Natural killer cell (primary cell): ENCODE measurements at regions not wholly inside any gene's neighbourhood (a gene's known extent, or its start where the extent isn't known, plus 50 kb on each side); places are given as distances from the start of the nearest gene placed in this dataset.

Experiments
- ATAC-seq, 3 donors: fragments of 150-1000 bp in 2 of 3; fragments of 200-7000 bp in 1 of 3; cut with Tn5 transposase; 1 replicate in 1 of 3; 2 replicates in 2 of 3; pipeline ENCODE4 v1.10.0; 2021; ENCODE audit warnings: mild to moderate bottlenecking in 2 of 3, moderate library complexity in 2 of 3
- DNase-seq, 2 donors: peaks; one replicate each; pipeline versions ENCODE4 v3.0.0 to v3.0.0-alpha.2; 2013 to 2021; ENCODE audit warnings: mixed read lengths in 1 of 2
- H3K27ac ChIP-seq: one replicate; pipeline ENCODE4 v1.5.1; 2013; ENCODE audit warnings: mild to moderate bottlenecking, low read length
- H3K27me3 ChIP-seq: one replicate; pipeline ENCODE4 v1.6.1; 2013; ENCODE audit warnings: low read length; ENCODE audit not compliant: control insufficient read depth, insufficient read depth
- H3K36me3 ChIP-seq: one replicate; pipeline ENCODE4 v1.6.1; 2013; ENCODE audit warnings: low read length; ENCODE audit not compliant: control insufficient read depth, insufficient read depth
- H3K4me1 ChIP-seq: one replicate; pipeline ENCODE4 v1.6.1; 2013; ENCODE audit warnings: low read length; ENCODE audit not compliant: control insufficient read depth, insufficient read depth
- H3K4me3 ChIP-seq: one replicate; pipeline ENCODE4 v1.5.1; 2013; ENCODE audit warnings: low read length
- H3K9me3 ChIP-seq: one replicate; pipeline ENCODE4 v1.6.1; 2013; ENCODE audit warnings: low read length; ENCODE audit not compliant: control insufficient read depth, insufficient read depth
- H3K27ac Mint-ChIP-seq, 2 donors: one replicate each; pipeline ENCODE4 v1.8.0; 2022; ENCODE audit warnings: mild to moderate bottlenecking in 2 of 2, mixed read lengths in 2 of 2, moderate library complexity in 1 of 2
- H3K27me3 Mint-ChIP-seq, 2 donors: one replicate each; pipeline ENCODE4 v1.8.0; 2022; ENCODE audit warnings: low read depth in 2 of 2, mixed read lengths in 2 of 2
- H3K36me3 Mint-ChIP-seq: one replicate; pipeline ENCODE4 v1.8.0; 2022; ENCODE audit warnings: mixed read lengths
- H3K4me1 Mint-ChIP-seq, 2 donors: one replicate each; pipeline ENCODE4 v1.8.0; 2022; ENCODE audit warnings: mixed read lengths in 2 of 2
- H3K4me3 Mint-ChIP-seq: one replicate; pipeline ENCODE4 v1.8.0; 2022; ENCODE audit warnings: mild to moderate bottlenecking, moderate library complexity, mixed read lengths
- H3K9me3 Mint-ChIP-seq, 2 donors: one replicate each; pipeline ENCODE4 v1.8.0; 2022; ENCODE audit warnings: mixed read lengths in 2 of 2
- CTCF ChIP-seq: fragments of 200-600 bp; IDR thresholded peaks from one replicate; pipeline ENCODE4 v1.8.0; 2022; ENCODE audit warnings: antibody characterized with exemption
- WGBS: methylation state at CpG from one replicate; pipeline ENCODE4 v1.1.7; 2013; ENCODE audit warnings: missing lambda C conversion rate; ENCODE audit not compliant: insufficient coverage; 5-methylcytosine and 5-hydroxymethylcytosine counted together
- intact Hi-C: fragments of 100-400 bp; cut with micrococcal nuclease; formaldehyde crosslinking; loops from one replicate; pipeline ENCODE4 v1.14.2; 2022

- H3K27me3 Mint-ChIP-seq: peaks cover 0 to 11% of the 10 kb centered on the region in 2 donors
- DNase-seq (peak in 1 of 2 donors; percentile 9), ATAC-seq (no peak)
- Histone ChIP-seq H3K4me3 (no peak overlapping the region), H3K36me3 (no peaks in the 10 kb centered on the region), H3K27ac (no peak overlapping the region), H3K9me3 (no peaks in the 10 kb centered on the region), H3K4me1 (no peaks in the 10 kb centered on the region), H3K27me3 (no peaks in the 10 kb centered on the region)
- H3K36me3 Mint-ChIP-seq: no peaks in the 10 kb centered on the region
- no peak overlapping the region for H3K4me3 Mint-ChIP-seq
- no peak for TF ChIP-seq CTCF
- 90% methylated on average over 24 of the region's 24 CpGs for WGBS
- no peaks in the 10 kb centered on the region for H3K9me3 Mint-ChIP-seq
- H3K27ac Mint-ChIP-seq: no peak overlapping the region
- no peaks in the 10 kb centered on the region for H3K4me1 Mint-ChIP-seq
- intact Hi-C loops: no loop called here
Measured at GRCh38 chr2:128449226-128450061, 130.8 kb upstream of the HS6ST1 start.

DNA sequence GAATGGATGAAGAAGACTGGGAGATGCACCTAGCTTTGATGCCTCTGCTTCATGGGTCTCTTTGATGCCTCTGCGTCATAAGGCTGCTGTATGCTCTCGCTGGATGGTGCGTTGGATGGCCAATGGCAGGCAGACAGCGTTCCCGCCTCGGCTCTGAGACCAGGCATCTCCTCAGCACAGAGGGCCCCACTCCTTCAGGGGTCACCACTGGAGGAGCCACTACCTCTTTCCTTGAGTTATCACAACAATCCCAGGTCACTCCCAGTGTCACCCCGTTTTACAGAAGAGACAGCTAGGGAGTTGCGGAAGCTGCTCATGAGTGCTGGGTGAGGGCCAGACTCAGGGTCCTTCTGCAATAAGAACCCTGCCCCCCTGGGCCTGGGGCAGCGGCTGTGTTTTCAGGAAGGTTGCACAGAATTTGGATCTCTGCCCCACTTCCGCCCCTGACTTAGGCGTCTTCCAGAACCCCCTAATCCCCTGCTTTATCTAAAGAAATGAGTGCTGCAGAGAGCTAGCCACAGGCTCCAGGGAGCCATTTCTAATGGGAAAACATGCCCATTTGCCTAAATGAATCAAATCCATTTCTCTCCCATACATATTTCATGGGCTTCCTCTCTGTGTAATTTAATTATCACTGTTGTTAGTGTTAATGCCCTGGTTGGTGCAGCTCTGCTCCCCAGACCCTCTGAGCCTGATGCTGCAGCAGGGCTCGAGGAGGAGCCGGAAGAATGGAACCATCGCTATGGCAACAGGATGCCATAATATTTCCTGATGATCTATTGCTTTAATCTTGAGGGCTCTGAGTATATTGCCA lies 131.8 kb upstream of the HS6ST1 start:
- Mint-ChIP-seq H3K4me3 (no peak overlapping the region), H3K27ac (no peak overlapping the region), H3K36me3 (no peaks in the 10 kb centered on the region), H3K9me3 (no peaks in the 10 kb centered on the region), H3K27me3 (peaks cover 0 to 11% of the 10 kb centered on the region in 2 donors), H3K4me1 (no peaks in the 10 kb centered on the region)
- DNase-seq: peak in 1 of 2 donors; percentile 2
- Histone ChIP-seq H3K9me3 (no peaks in the 10 kb centered on the region), H3K4me1 (no peaks in the 10 kb centered on the region), H3K36me3 (no peaks in the 10 kb centered on the region), H3K4me3 (no peak overlapping the region), H3K27me3 (no peaks in the 10 kb centered on the region), H3K27ac (no peak overlapping the region)
- no peak for TF ChIP-seq CTCF
- 91% methylated on average over 14 of the region's 14 CpGs for WGBS
- intact Hi-C loops: no loop called here
- no peak for ATAC-seq

- Histone ChIP-seq H3K27ac (no peak overlapping the region), H3K27me3 (no peaks in the 10 kb centered on the region), H3K4me1 (no peaks in the 10 kb centered on the region), H3K9me3 (no peaks in the 10 kb centered on the region), H3K4me3 (no peak overlapping the region), H3K36me3 (no peaks in the 10 kb centered on the region)
- intact Hi-C loops: no loop called here
- peaks cover 0 to 11% of the 10 kb centered on the region in 2 donors for H3K27me3 Mint-ChIP-seq
- no peaks in the 10 kb centered on the region for H3K36me3 Mint-ChIP-seq
- no peaks in the 10 kb centered on the region for H3K4me1 Mint-ChIP-seq
- TF ChIP-seq CTCF: no peak
- H3K4me3 Mint-ChIP-seq: no peak overlapping the region
- H3K9me3 Mint-ChIP-seq: no peaks in the 10 kb centered on the region
- H3K27ac Mint-ChIP-seq: no peak overlapping the region
- 86% methylated on average over 15 of the region's 15 CpGs for WGBS
- peak in 1 of 2 donors; percentile 8 for DNase-seq
- ATAC-seq: no peak
Measured at GRCh38 chr2:128451084-128452023, 132.7 kb upstream of the HS6ST1 start.
